GM12892 (cell line): ENCODE measurements at regions not wholly inside any gene's neighbourhood (a gene's known extent, or its start where the extent isn't known, plus 50 kb on each side); places are given as distances from the start of the nearest gene placed in this dataset.

Source experiments
- POLR2A ChIP-seq: IDR thresholded peaks from 2 replicates; pipeline ENCODE4 v1.6.1; 2011; ENCODE audit warnings: low read depth, low read length, control low read depth
- TAF1 ChIP-seq: IDR thresholded peaks from 2 replicates; pipeline ENCODE4 v1.6.1; 2011; ENCODE audit warnings: low read depth, mild to moderate bottlenecking, control low read depth, low read length, borderline replicate concordance

DNA sequence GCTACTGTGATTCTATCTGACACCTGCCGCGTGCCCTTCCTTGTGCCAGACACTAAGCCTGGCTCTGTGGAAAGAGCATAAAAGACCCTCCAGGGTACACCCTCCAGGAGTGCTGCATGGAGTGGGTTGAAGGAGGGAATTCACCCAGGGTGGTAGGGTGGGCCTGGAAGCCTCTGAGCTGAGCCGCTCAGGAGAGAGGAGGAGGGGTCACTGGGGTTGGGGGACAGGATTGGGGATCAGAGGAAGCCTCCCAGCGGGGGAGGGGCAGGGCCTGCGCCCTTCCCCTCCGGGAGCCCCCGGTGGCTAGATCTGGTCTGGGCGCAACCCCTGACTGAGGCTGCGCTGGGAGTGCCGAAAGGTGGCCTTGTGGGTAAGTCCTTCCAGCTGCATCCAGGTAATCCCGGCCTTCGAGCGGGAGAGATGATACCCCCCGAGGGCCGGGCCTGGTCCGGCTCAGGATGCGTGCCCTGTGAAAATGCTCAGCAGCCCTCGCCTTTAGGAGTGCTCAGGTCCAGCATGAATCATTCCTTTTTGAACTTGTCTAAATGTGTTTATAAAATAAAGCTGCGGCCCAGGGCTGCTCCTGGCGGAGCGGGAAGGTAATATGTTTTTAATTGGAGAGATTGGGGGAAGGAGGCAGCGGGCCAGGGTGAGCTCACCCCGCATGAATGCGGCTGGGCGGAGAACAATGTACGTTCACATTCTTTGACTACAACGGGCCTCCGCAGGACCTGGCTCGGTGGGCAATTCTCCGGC lies 118.1 kb upstream of the SMIM23 start:
- TF ChIP-seq POLR2A = no peak
- TF ChIP-seq TAF1 = no peak
